NCI-H526 treated with DMSO at 0.1 percent for 48 hours (cell line): ENCODE measurements at regions not wholly inside any gene's neighbourhood (a gene's known extent, or its start where the extent isn't known, plus 50 kb on each side); places are given as distances from the start of the nearest gene placed in this dataset.
A peak's percentile ranks its signal among the peaks of the same experiment; 100 is the strongest.

Experiments used
- DNase-seq: peaks from one replicate; lab custom pipeline; 2025; lab: John Stamatoyannopoulos, UW

GRCh38 chr9:126093771-126094170, 232.9 kb upstream of the MVB12B start:
- DNase-seq: no peak

GRCh38 chr9:126095546-126096190, 231.0 kb upstream of the MVB12B start:
- no peak for DNase-seq

- peak; percentile 5 for DNase-seq
These were observed 230.3 kb upstream of the MVB12B start for GRCh38 chr9:126096340-126096739.

- no peak for DNase-seq
These were observed 228.9 kb upstream of the MVB12B start for GRCh38 chr9:126097679-126098078.

- DNase-seq: no peak
These were observed 220.2 kb upstream of the MVB12B start for GRCh38 chr9:126106404-126106803.

- DNase-seq: no peak
These were observed 218.9 kb upstream of the MVB12B start for GRCh38 chr9:126107693-126108092.

GRCh38 chr9:126108240-126108639, 218.4 kb upstream of the MVB12B start:
- no peak for DNase-seq

GRCh38 chr9:126109575-126109974, 217.1 kb upstream of the MVB12B start:
- no peak for DNase-seq

GRCh38 chr9:126111556-126111955, 215.1 kb upstream of the MVB12B start:
- DNase-seq: no peak

GRCh38 chr9:126112135-126112720, 214.4 kb upstream of the MVB12B start:
- no peak for DNase-seq

GRCh38 chr9:126113176-126113575, 213.5 kb upstream of the MVB12B start:
- DNase-seq: no peak

GRCh38 chr9:126113756-126114408, 212.7 kb upstream of the MVB12B start:
- no peak for DNase-seq

- DNase-seq: no peak
These were observed 212.2 kb upstream of the MVB12B start for GRCh38 chr9:126114409-126114760.

GRCh38 chr9:126114850-126115460, 211.7 kb upstream of the MVB12B start:
- DNase-seq: no peak

GRCh38 chr9:126116351-126117157, 210.1 kb upstream of the MVB12B start:
- no peak for DNase-seq

GRCh38 chr9:126117158-126117425, 209.5 kb upstream of the MVB12B start:
- DNase-seq: no peak

GRCh38 chr9:126117631-126118030, 209.0 kb upstream of the MVB12B start:
- no peak for DNase-seq

GRCh38 chr9:126119731-126120130, 206.9 kb upstream of the MVB12B start:
- DNase-seq: no peak

GRCh38 chr9:126122901-126123616, 203.6 kb upstream of the MVB12B start:
- no peak for DNase-seq

GRCh38 chr9:126123927-126124326, 202.7 kb upstream of the MVB12B start:
- DNase-seq: no peak

- DNase-seq: no peak
These were observed 201.5 kb upstream of the MVB12B start for GRCh38 chr9:126125177-126125576.

GRCh38 chr9:126125577-126125976, 201.1 kb upstream of the MVB12B start:
- DNase-seq: no peak
